Heart left ventricle (tissue), 16 donors: ENCODE measurements at regions not wholly inside any gene's neighbourhood (a gene's known extent, or its start where the extent isn't known, plus 50 kb on each side); places are given as distances from the start of the nearest gene placed in this dataset.

ENCODE experiments used
- ATAC-seq, 4 donors: fragments of 200-7000 bp; cut with Tn5 transposase; one replicate each; pipeline ENCODE4 v1.9.1; 2020 to 2022; ENCODE audit warnings: moderate library complexity in 4 of 4, mild to moderate bottlenecking in 3 of 4, moderate number of reproducible peaks in 1 of 4
- DNase-seq, 5 donors: peaks; one replicate each; pipeline ENCODE4 v3.0.0-alpha.2; 2020
- H3K27ac ChIP-seq, 12 donors: fragments of 200-600 bp; sonication (generic) in 4 of 12; one replicate each; pipeline versions ENCODE4 v1.5.0 to v1.8.0; 2016 to 2022; ENCODE audit warnings: mild to moderate bottlenecking in 2 of 12
- H3K27me3 ChIP-seq, 9 donors: fragments of 200-600 bp; sonication (generic) in 2 of 9; one replicate each; pipeline versions ENCODE4 v1.5.1 to v1.8.0; 2016 to 2022; ENCODE audit warnings: mild to moderate bottlenecking in 3 of 9
- H3K36me3 ChIP-seq, 9 donors: fragments of 200-600 bp; sonication (generic) in 2 of 9; one replicate each; pipeline versions ENCODE4 v1.5.0 to v1.8.0; 2018 to 2022; ENCODE audit warnings: mild to moderate bottlenecking in 2 of 9
- H3K4me1 ChIP-seq, 12 donors: fragments of 200-600 bp; sonication (generic) in 4 of 12; one replicate each; pipeline versions ENCODE4 v1.5.0 to v1.8.0; 2016 to 2022; ENCODE audit warnings: mild to moderate bottlenecking in 3 of 12
- H3K4me3 ChIP-seq, 12 donors: fragments of 200-600 bp; sonication (generic) in 4 of 12; one replicate each; pipeline versions ENCODE4 v1.5.0 to v1.8.0; 2017 to 2022; ENCODE audit warnings: mild to moderate bottlenecking in 9 of 12, moderate library complexity in 4 of 12
- H3K9me3 ChIP-seq, 12 donors: fragments of 200-600 bp; sonication (generic) in 4 of 12; one replicate each; pipeline versions ENCODE4 v1.5.0 to v1.8.0; 2016 to 2022; ENCODE audit warnings: mild to moderate bottlenecking in 1 of 12
- CTCF ChIP-seq, 12 donors: fragments of 200-600 bp; sonication (generic) in 4 of 12; IDR thresholded peaks; one replicate each; pipeline versions ENCODE4 v1.5.0 to v1.8.0; 2018 to 2022; ENCODE audit warnings: antibody characterized with exemption in 12 of 12, mild to moderate bottlenecking in 5 of 12
- POLR2A ChIP-seq, 2 donors: fragments of 450-650 bp; IDR thresholded peaks; one replicate each; pipeline ENCODE4 v1.6.1; 2017; ENCODE audit warnings: antibody characterized with exemption in 2 of 2, mild to moderate bottlenecking in 2 of 2, moderate library complexity in 2 of 2
- WGBS, 4 donors: extraction: QIAGEN DNeasy Blood & Tissue Kit in 2 of 4; methylation state at CpG; one replicate each; pipeline versions ENCODE4 v1.1.5 to v1.1.7; 2013 to 2018; 5-methylcytosine and 5-hydroxymethylcytosine counted together
- intact Hi-C, 10 donors: fragments of 100-400 bp; cut with DNase I; formaldehyde crosslinking; loops; one replicate each; pipeline versions ENCODE4 v1.11.1 to v1.14.2; 2022
- donor health status: ischemic (EF 13 %, LVEDD 7.1; RV severe dilation, severe dysfunction).
- donor health status: healthy with polysubstance abuse.
- donor health status: DM: no; HTN: yes; CAD: no.
- donor health status: DM: no; HTN: no; CAD: no.
- donor health status: ischemic (EF 25% LVEDD 6.9; RV normal size, moderate dysfunction).
- donor health status: ischemic (EF 25% LVEDD 5.7; RV mildly dilated, moderate dysfunction).
- donor health status: healthy.
- donor health status: DM: yes; HTN: yes; CAD: no.
- donor health status: ischemic (EF 35%, LVEDD 5.7; RV mildly dilated, moderate dysfunction).
- donor health status: nonischemic (EF 11% LVEDD 7.7; RV severe dilation, severe dysfunction).
- donor health status: DM: yes; HTN: yes; CAD: no.
- donor health status: PGD.
- donor health status: ischemic (EF 29% LVEDD 5.4; RV normal size, mild dysfunction).
- donor health status: nonischemic (EF 23%, LVEDD 6.1; RV moderate dilation, normal function).

- Histone ChIP-seq H3K9me3 (peaks cover 0 to 13% (median 3%) of the 10 kb centered on the region in 12 donors), H3K4me3 (no peak overlapping the region), H3K27me3 (no peaks in the 10 kb centered on the region), H3K36me3 (no peaks in the 10 kb centered on the region), H3K4me1 (peaks cover 0 to 29% (median 15%) of the 10 kb centered on the region in 12 donors), H3K27ac (peak overlapping the region in 7 of 12 donors; percentile 18 to 53 (median 40))
- intact Hi-C loops = no loop called here
- TF ChIP-seq POLR2A (IDR thresholded peaks at IDR 0.05) (no peak), CTCF (IDR thresholded peaks at IDR 0.05) (peak in 1 of 12 donors; percentile 5)
- ATAC-seq (no peak), DNase-seq (no peak)
Measured at GRCh38 chr6:15793826-15794225, 131.0 kb upstream of the DTNBP1 start.

GRCh38 chr6:15793288-15793687 lies 130.5 kb upstream of the DTNBP1 start:
- no peaks in the 10 kb centered on the region for H3K36me3 ChIP-seq
- peak; percentile 59 to 77 (median 74) for ATAC-seq
- DNase-seq = peak in 2 of 5 donors; percentile 14 to 26
- TF ChIP-seq POLR2A (IDR thresholded peaks at IDR 0.05) = no peak
- TF ChIP-seq CTCF (IDR thresholded peaks at IDR 0.05) = no peak
- peaks cover 0 to 8% (median 3%) of the 10 kb centered on the region in 12 donors for H3K9me3 ChIP-seq
- no peaks in the 10 kb centered on the region for H3K27me3 ChIP-seq
- no peak overlapping the region for H3K4me3 ChIP-seq
- peaks cover 0 to 29% (median 15%) of the 10 kb centered on the region in 12 donors for H3K4me1 ChIP-seq
- H3K27ac ChIP-seq = peak overlapping the region in 4 of 12 donors; percentile 38 to 53 (median 48)
- intact Hi-C loops = no loop called here
- 50 to 58% (median 54%) methylated on average over 4 of the region's 4 CpGs for WGBS, 4 donors

GRCh38 chr6:15792842-15793241 lies 130.0 kb upstream of the DTNBP1 start:
- intact Hi-C loops = no loop called here
- H3K27ac ChIP-seq = peak overlapping the region in 3 of 12 donors; percentile 15 to 51 (median 44)
- no peak for DNase-seq

More at GRCh38 chr6:15792842-15793241, 130.0 kb upstream of the DTNBP1 start:
- H3K4me3 ChIP-seq = no peak overlapping the region
- TF ChIP-seq CTCF (IDR thresholded peaks at IDR 0.05) (no peak), POLR2A (IDR thresholded peaks at IDR 0.05) (no peak)
- no peaks in the 10 kb centered on the region for H3K27me3 ChIP-seq
- H3K4me1 ChIP-seq = peaks cover 0 to 29% (median 15%) of the 10 kb centered on the region in 12 donors
- H3K36me3 ChIP-seq = no peaks in the 10 kb centered on the region
- peaks cover 0 to 3% (median 1%) of the 10 kb centered on the region in 12 donors for H3K9me3 ChIP-seq
- no peak for ATAC-seq
